ENCODE measurements at regions not wholly inside any gene's neighbourhood (a gene's known extent, or its start where the extent isn't known, plus 50 kb on each side); places are given as distances from the start of the nearest gene placed in this dataset.

DNA sequence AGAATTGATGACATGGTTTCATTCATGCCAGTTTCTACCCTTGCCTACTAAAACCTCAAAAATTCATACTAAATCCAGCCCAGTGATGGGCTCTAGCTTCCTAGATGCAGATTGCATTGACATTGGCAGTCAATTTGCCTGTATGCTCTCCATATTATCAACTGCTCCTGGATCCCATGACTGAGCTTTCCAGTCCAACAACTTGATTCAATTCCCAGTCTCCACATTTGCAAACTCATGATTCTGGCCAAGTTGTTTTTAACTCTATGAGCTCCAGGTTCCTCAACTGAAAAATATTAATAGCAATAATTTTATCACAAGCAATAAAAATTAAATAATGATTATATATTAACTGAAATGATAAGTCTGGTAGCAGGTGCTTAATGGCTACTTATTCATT is 51.0 kb upstream of the DSC1 start:
- no TSS peak for BruUV-seq (replicated peaks)

DNA sequence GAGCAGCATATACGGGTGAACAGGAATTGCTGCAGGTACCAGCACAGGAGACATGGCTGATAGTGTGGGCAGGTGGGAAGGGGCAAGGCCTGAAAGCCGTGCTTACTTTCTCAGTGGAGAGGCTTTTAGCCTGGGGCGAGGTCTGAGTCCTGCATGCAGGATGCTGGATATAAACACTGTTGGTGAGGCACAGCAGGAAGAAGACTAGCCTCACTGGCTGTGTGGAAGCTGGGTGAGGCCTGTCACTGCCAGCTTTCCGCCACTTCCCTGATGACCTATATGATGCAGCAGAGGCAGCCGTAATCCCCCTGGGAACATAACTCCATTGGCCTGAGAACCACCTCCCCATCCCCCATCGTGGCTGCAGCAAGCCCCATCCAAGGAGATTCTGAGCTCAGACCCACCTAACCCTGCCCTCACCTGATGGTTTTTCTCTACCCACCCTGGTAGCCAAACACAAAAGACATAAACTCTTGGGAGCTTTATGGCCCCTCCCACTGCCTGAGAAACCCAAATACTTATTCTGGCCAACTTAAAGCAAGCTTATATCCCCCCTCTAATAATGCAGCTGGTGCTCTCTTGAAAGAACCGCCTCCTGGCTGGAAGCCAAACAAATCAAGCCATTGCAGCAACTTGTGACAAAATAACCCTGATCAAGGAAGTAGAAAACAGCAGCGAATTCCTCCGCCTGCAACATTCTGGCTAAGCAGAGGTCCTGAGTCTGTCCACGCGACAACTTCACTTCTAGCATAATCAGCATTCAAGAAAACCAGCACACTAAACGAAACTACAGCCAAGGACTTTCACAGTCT is 54.6 kb upstream of the DSC1 start:
- intact Hi-C loops (cut with micrococcal nuclease) = no loop called here
- TF ChIP-seq, protein P1, sequence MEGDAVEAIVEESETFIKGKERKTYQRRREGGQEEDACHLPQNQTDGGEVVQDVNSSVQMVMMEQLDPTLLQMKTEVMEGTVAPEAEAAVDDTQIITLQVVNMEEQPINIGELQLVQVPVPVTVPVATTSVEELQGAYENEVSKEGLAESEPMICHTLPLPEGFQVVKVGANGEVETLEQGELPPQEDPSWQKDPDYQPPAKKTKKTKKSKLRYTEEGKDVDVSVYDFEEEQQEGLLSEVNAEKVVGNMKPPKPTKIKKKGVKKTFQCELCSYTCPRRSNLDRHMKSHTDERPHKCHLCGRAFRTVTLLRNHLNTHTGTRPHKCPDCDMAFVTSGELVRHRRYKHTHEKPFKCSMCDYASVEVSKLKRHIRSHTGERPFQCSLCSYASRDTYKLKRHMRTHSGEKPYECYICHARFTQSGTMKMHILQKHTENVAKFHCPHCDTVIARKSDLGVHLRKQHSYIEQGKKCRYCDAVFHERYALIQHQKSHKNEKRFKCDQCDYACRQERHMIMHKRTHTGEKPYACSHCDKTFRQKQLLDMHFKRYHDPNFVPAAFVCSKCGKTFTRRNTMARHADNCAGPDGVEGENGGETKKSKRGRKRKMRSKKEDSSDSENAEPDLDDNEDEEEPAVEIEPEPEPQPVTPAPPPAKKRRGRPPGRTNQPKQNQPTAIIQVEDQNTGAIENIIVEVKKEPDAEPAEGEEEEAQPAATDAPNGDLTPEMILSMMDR (IDR thresholded peaks at IDR 0.05; ENCODE audit: unreplicated experiment) = no peak
- no peaks in the 10 kb centered on the region for H3K36me3 Mint-ChIP-seq (ENCODE audit: insufficient read depth, unreplicated experiment)
- no peak for DNase-seq (ENCODE audit: unreplicated experiment)
- no TSS peak for BruUV-seq (replicated peaks)
- no peaks in the 10 kb centered on the region for H3K4me1 Mint-ChIP-seq (ENCODE audit: insufficient read depth, unreplicated experiment)
- POLR2A ChIA-PET = interaction anchor here (0.6 to 1.4 kb wide), 2 partner anchors 12 to 20 kb away, joined by 3 read pairs; no protein-coding TSS in a partner anchor
- H3K4me3 Mint-ChIP-seq (ENCODE audit: unreplicated experiment) = no peak overlapping the region
- peaks cover 2% of the 10 kb centered on the region for H3K9me3 Mint-ChIP-seq (ENCODE audit: unreplicated experiment)
- H3K27me3 Mint-ChIP-seq (ENCODE audit: insufficient read depth, unreplicated experiment) = no peaks in the 10 kb centered on the region
- no peak overlapping the region for H3K27ac Mint-ChIP-seq (ENCODE audit: low read depth, unreplicated experiment)
- CTCF ChIA-PET = interaction anchor here (0.6 kb wide), 1 partner anchor 318 kb away, joined by 3 read pairs; no protein-coding TSS in a partner anchor

More for the DNA sequence above, 51.0 kb upstream of the DSC1 start:
- no peaks in the 10 kb centered on the region for H3K4me1 Mint-ChIP-seq (ENCODE audit: insufficient read depth, unreplicated experiment)
- H3K9me3 Mint-ChIP-seq (ENCODE audit: unreplicated experiment) = no peaks in the 10 kb centered on the region
- CTCF ChIA-PET = no interaction called here
- no peak for DNase-seq (ENCODE audit: unreplicated experiment)
- H3K27me3 Mint-ChIP-seq (ENCODE audit: insufficient read depth, unreplicated experiment) = no peaks in the 10 kb centered on the region
- TF ChIP-seq, protein P1 (IDR thresholded peaks at IDR 0.05; ENCODE audit: unreplicated experiment) = no peak
- POLR2A ChIA-PET = interaction anchor here (2.2 kb wide), 1 partner anchor 111 kb away, joined by 9 read pairs; the partner anchor contains the start of gene DSC2
- H3K4me3 Mint-ChIP-seq (ENCODE audit: unreplicated experiment) = no peak overlapping the region
- H3K36me3 Mint-ChIP-seq (ENCODE audit: insufficient read depth, unreplicated experiment) = no peaks in the 10 kb centered on the region
- H3K27ac Mint-ChIP-seq (ENCODE audit: low read depth, unreplicated experiment) = no peak overlapping the region
- intact Hi-C loops (cut with micrococcal nuclease) = no loop called here

DNA sequence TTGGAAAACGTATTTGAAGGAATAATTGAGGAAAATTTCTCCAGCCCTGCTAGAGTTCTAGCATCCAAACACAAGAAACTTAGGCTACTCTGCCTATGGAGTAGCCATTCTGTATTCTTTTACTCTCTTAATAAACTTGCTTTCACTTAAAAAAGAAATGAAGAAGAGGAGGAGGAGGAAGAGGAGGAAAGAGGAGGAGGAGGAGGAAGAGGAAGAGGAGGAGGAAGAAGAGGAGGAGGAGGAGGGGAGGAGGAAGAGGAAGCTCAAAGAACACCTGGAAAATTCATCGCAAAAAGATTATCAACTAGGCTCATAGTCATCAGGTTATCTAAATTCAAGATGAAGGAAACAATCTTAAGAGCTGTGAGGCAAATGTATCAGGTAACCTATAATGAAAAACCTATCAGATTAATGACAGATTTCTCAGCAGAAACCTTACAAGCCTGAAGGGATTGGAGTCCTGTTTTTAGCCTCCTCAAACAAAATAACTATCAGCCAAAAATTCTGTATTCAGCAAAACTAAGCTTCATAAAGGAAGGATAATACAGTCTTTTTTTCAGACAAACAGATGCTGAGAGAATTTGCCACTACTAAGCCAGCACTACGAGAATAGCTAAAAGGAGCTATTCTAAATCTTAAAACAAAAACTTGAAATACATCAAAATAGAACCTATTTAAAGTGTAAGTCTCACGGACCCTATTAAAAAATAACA is 56.2 kb upstream of the DSC1 start:
- no peak overlapping the region for H3K4me3 Mint-ChIP-seq (ENCODE audit: unreplicated experiment)
- no peaks in the 10 kb centered on the region for H3K4me1 Mint-ChIP-seq (ENCODE audit: insufficient read depth, unreplicated experiment)
- H3K27me3 Mint-ChIP-seq (ENCODE audit: insufficient read depth, unreplicated experiment) = no peaks in the 10 kb centered on the region
- TF ChIP-seq, protein P1 (IDR thresholded peaks at IDR 0.05; ENCODE audit: unreplicated experiment) = no peak
- DNase-seq (ENCODE audit: unreplicated experiment) = no peak
- ChIA-PET CTCF (interaction anchor here (0.6 kb wide), 1 partner anchor 22 kb away, joined by 3 read pairs; no protein-coding TSS in a partner anchor), POLR2A (interaction anchor here (1.1 to 2.2 kb wide), 4 partner anchors 12 to 118 kb away, joined by 3 to 8 read pairs (median 4); no protein-coding TSS in a partner anchor)
- H3K36me3 Mint-ChIP-seq (ENCODE audit: insufficient read depth, unreplicated experiment) = no peaks in the 10 kb centered on the region
- no peak overlapping the region for H3K27ac Mint-ChIP-seq (ENCODE audit: low read depth, unreplicated experiment)
- intact Hi-C loops (cut with micrococcal nuclease) = no loop called here
- no TSS peak for BruUV-seq (replicated peaks)
- H3K9me3 Mint-ChIP-seq (ENCODE audit: unreplicated experiment) = peaks cover 8% of the 10 kb centered on the region

DNA sequence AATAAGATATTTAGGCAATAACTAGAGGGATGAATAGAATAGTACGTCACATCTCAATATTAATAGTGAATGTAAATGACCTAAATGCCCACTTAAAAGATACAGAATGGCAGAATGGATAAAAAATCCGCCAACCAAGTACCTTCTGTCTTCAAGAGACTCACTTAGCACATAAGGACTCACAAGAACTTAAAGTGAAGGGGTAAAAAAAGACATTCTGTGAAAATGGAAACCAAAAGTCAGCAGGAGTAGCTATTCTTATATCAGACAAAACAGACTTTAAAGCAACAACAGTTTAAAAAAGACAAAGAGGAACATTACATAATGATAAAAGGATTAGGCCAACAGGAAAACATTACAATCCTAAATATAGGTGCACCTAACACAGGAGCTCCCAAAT is 56.7 kb upstream of the DSC1 start:
- H3K36me3 Mint-ChIP-seq (ENCODE audit: insufficient read depth, unreplicated experiment) = no peaks in the 10 kb centered on the region
- TF ChIP-seq, protein P1 (IDR thresholded peaks at IDR 0.05; ENCODE audit: unreplicated experiment) = no peak
- no peak overlapping the region for H3K27ac Mint-ChIP-seq (ENCODE audit: low read depth, unreplicated experiment)
- H3K4me1 Mint-ChIP-seq (ENCODE audit: insufficient read depth, unreplicated experiment) = no peaks in the 10 kb centered on the region
- intact Hi-C loops (cut with micrococcal nuclease) = no loop called here
- BruUV-seq (replicated peaks) = no TSS peak
- ChIA-PET CTCF (interaction anchor here (0.6 kb wide), 1 partner anchor 23 kb away, joined by 3 read pairs; no protein-coding TSS in a partner anchor), POLR2A (interaction anchor here (1.1 to 2.2 kb wide), 4 partner anchors 11 to 119 kb away, joined by 3 to 8 read pairs (median 4); no protein-coding TSS in a partner anchor)
- H3K4me3 Mint-ChIP-seq (ENCODE audit: unreplicated experiment) = no peak overlapping the region
- H3K27me3 Mint-ChIP-seq (ENCODE audit: insufficient read depth, unreplicated experiment) = no peaks in the 10 kb centered on the region
- peaks cover 8% of the 10 kb centered on the region for H3K9me3 Mint-ChIP-seq (ENCODE audit: unreplicated experiment)
- no peak for DNase-seq (ENCODE audit: unreplicated experiment)
